ENCODE measurements at regions not wholly inside any gene's neighbourhood (a gene's known extent, or its start where the extent isn't known, plus 50 kb on each side); places are given as distances from the start of the nearest gene placed in this dataset.
"Not testable (repeated sequence)": the region's sequence is repeated elsewhere in the genome, so short reads cannot be mapped to it uniquely, and the experiment has no call there.

DNA sequence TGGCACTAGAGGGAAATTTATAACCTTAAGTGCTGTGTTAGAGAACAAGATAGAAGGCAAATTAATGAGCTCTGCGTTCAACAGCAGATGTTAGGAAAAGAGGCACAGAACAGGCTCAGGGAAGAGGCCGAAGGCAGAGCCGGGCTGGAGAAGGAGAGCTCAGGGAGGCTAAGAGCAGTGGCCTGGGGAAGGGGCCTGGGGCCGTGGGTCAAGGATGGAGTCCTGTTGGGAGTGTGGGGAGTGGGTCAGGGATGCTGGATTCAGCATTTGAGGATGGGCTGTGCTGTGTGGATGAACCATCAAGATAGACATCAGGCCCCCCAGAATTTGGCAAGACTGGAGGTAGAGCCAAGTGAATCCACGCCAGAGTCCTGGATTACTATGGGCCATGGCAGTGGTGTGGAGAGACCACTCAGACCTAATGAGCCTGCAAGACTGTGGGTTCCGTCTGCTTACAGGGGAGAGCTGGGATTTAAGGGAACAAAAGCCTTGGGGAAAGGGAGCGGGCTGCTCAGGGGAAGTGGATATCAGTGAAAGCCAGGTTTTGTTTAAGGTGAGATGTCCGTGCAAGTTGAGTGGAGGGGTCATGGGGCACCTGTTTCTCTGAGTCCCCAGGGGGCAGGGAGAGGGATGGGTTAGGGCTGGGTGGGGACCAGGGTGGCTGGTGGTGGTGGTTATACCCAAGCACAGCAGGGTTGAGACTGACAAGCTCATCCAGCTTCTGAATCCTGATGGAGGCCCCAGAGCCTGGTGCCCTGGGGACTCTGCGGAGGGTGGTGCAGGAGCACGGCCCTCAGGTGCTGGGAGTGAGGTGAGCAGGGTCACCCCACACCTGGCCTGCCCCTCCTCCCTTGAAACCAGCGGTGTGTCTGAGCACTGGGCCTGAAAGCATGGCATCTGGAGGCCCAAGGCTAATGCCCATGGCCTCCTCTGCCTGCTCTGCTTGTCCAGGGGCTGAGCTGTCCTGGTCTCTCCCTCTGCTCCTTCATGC lies 101.7 kb downstream of the BMS1 start:
- no peak for DNase-seq

DNA sequence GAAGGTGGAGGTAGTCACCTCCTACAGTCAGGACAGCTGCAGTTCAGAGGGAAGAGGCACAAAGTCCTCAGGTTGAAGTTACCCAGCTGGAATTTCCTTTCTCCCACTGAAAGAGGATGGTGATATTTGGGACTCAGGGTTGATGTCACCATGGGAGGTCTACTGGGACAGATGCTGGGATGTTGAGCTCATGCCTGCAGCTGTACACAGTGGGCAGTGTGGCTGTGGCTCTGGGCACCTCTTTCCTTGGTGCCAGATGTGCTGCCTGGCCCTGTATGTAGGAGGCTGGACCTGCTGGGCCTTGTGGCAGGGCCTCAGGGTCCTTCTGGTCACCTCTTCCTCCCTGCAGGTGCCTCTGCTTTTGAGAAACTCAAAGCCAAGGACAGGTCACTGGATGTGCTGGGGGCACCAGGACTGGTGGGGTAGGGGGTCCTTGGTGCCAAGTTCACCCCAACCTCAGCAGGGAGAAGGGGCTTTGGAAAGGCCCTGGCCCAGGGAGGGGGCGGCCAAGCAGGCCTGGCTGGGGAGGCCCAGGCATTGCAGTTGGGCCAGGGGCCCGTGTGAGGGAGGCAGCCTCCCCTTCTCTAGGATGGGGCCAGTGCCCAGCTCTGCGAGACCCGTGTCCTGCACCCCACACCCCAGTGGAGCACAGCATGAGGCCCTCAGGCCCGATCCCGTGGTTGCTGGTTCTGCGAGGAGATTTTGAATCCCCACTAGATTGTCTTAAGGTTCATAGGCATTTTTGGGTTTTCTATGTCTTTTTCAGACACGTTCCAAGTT lies 103.1 kb downstream of the BMS1 start:
- no peak for DNase-seq

DNA sequence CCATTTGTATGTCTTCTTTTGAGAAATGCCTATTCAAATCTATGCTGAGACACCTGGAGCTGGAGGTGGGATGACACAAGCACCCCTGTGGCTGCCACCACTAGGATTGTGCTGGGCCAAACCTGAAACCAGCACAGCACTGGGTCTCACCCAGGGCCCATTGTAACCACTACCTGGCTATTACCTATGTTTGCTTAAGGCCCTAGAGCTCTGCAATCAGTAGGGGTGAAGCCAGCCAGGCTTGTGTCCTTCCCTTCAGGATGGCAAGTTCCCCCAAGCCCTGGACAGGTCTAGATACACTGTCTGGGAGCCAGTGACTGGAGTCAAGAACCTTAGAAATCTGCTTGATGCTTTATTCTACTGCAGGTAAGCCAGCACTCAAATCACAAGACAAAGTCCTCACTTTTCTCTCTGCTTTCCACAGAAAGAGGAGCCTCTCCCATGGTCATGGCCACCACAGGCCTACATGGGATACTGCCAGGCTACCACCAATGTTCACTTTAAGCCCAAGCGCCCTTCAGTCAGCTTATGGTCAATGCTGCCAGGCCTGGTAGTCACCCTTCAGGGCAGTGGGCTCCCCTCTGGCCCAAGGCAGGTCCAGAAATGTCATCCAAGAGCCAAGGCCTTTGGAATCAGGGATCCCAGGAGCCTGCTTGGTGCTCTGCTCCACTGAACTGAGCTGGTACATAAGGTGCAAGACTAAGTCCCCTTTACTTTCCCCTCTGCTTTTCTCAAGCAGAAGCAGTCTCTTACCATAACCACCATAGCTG lies 105.3 kb downstream of the BMS1 start:
- no peak for DNase-seq

DNA sequence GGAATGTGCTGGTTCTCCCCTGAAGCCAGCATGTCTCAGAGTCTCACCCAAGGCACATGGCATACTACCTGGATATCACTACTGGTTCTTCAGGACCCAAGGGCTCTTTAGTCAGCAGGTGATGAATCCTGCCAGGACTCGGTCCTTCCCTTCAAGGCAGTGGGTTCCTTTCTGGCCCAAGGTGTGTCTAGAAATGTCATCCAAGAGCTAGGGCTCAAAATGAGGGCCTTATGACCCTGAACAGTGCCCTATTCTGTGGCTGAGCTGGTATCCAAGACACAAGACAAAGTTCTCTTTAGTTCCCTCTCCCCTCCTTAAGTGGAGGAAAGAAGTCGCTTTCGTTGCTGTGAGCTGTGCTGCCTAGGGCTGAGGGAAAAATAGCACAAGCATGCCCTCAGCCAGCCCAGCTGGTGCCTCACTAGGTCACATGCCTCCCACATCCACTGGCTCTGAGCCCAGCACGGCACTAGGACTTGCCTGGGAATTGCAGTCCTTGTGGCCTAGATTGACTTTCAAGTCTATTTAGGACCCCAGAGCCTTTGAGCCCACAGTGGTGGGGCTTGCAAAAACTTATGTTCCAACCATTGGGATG lies 106.0 kb downstream of the BMS1 start:
- no peak for DNase-seq

DNA sequence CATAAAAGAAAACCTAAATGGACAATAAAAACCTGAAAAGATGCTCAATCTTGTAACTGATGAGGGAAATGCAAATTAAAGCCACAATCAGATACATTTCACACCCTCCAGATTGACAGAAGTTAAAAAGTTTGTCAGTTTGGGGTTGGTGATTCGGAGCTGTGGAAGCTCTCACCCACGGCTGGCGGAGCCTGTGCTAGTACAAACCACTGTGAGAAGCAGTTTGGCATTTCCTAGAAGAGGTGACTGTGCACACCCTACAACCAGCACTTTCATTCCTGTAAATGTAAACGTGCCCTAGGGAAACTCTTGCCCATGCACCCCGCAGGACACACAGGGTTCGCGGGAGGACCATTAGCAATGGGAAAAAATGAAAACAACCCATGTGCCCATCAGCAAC lies 114.1 kb downstream of the BMS1 start:
- no peak for DNase-seq

DNA sequence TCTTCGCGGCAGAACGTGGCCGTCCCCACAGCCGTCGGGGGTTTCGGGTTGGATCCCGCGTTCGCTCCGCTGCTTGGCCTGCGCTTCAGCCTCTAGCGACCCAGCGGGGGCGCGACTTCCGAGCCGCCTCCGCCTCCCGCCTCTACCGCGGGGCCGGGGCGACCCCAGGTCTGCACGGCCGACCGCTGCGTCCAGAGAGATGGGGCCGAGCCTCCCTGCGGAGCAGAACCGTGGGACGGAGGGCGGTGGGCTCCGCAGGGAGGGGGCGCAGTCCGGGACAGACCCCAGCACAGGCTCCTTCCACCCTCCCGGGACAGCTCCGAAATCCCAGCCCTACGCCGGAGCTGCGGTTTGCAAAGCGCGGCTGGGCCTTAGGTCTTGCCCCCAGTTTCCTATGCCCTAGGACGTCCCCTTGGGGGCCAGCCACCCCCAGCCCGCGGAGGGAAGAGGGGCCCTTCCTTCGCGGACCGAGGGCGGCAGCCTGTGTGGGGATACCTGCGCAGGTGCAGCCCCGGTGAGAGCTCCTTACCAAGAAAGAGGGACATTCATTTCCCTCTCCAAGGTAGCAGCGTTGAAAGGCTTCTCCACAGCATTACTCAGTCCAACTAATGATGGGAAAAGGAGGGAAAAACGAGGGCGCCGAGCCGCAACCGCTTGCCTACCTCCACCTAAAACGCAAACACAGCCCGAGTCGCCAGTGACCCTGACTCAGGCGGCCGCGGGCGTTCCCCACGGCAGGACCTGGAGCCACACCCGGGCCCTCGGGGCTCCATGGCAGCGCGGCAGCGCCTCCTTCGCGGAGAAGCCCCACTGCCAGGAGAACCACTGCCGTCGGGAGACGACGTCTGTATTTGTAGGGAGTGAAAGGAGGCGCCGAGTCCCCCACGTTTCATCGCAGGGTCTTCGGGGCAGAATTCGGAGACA lies 115.7 kb downstream of the BMS1 start:
- DNase-seq = no peak

DNA sequence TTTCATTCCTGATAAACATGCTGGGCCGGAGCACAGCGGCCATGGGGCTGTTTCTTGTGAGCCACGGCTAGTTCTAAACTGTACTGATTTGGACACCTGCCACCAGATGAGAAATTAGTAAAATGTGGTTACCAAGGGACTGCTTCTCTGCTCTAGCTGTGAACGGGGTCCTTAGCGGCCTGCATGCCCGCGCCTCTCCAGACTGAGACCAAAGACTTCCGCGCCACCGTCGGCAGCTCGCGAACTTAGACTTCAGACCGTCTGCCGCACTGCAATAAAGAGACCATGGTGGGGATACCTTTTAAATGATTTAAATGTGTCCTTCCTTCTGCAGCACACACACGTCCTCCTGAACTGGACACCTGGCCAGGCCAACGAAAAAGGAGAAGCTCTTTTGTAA lies 116.4 kb downstream of the BMS1 start:
- DNase-seq = no peak

DNA sequence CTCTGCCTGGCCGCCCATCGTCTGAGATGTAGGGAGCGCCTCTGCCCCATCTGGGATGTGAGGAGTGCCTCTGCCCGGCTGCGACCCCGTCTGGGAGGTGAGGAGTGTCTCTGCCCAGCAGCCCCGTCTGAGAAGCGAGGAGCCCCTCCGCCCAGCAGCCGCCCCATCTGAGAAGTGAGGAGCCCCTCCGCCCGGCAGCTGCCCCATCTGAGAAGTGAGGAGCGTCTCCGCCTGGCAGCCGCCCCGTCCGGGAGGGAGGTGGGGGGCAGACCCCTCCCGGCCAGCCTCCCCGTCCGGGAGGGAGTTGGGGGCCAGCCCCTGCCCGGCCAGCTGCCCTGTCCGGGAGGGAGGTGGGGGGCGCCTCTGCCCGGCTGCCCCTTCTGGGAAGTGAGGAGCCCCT lies 117.8 kb downstream of the BMS1 start:
- not testable (repeated sequence) for DNase-seq

DNA sequence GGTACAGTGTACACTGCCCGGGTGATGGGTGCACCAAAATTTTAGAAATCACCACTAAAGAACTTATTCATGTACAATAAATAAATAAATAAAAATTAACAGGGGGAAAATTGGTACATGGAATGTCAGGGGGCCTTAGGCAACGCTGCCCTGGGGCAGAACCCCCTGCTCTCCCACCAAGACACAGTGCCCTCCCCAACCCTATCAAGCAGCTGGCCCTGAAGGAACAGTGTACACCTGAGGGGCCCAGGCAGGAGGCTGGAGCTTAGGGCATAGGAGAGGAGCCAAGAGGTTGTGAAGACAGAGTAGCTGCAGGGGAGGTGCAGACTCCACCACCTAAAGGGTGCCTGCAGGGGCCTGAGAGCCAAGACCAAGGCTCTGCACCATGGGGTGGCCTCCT lies 128.8 kb downstream of the BMS1 start:
- DNase-seq = no peak

DNA sequence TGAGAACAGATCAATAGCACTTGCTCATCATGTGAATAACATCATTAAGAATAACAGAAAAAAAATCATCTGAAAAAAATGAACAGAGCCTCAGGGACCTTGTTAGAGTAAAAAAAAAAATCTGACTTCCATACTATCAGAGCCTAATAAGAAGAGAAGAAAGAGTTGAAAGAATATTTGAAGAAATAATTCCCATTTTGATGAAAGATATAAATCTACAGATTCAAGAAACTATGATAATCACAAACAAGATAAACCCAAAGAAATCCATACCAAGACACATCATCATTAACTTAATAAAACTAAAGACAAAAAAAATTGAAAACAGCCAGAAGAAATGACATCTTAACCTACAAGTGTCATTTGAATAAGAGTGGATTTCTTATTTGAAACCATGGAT lies 134.4 kb downstream of the BMS1 start:
- DNase-seq = no peak

DNA sequence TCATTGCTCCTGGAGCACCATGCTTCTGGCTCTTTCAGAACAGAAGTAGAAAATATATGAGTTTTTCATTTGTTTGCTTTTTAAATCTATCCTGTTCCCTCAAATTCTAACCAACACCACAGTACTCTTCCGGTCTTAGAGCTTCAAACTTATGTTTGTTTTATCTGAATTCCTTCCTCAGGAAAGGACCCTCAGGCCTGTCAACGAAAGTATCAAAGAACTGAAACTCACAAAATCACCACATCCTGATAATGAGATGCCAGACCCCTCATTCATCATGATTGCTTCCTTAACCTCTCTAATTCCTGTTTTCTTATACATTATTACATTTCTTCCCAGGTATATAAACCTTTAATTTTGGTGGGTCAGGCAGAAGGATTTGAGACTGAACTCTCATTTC lies 135.2 kb downstream of the BMS1 start:
- no peak for DNase-seq

DNA sequence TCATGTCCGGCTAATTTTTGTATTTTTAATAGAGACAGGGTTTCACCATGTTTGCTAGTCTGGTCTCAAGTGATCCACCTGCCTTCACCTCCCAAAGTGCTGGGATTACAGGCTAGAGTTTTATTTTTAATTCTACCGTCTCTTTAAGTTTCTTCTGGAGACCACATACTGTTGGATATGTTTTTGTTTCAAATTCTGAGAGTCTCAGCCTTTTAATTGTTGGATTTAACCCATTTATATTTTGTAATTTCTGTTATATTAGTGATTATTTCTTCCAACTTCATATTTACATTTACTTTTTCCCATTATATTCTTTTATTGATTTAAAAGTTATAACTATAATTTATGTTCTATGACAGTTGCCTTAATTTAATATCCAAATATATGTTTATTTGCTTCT lies 139.4 kb downstream of the BMS1 start:
- DNase-seq = no peak

DNA sequence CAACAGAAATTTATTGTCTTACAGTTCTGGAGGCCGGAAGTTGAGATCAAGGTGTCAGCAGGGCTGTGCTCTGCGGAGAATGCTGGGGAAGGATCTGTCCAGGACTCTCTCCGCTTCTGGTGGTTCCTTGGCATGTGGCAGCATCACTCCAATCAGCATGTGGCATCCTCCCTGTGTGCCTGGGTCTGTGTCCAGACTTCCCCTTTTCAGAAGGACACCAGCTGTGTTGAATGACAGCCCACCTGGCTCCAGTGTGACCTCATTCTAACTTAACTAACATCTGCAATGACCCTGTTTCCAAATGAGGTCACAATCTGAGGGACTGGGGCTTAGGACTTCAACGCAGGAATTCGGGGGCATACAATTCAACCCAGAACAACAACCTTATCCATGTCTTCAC lies 141.9 kb downstream of the BMS1 start:
- DNase-seq = no peak

DNA sequence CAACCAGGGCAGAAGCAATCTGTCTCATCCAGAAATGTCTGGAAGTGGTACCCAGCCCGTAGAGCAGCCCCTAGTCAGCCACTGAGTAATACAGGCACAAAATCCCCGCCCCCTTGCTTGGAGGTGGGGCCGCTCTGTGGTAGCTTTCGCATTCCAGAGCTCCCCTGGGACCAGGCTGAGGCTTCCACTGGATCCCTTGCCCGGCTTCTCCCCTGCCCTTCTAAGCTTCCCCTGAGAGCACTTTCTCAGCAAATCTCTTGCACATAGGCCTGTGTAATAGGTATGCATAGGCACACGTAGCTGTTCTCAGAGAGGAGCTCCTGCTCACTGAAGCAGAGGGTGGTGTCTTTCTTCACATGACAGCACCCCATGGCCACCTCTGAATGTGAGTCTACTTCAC lies 144.2 kb downstream of the BMS1 start:
- DNase-seq = no peak

DNA sequence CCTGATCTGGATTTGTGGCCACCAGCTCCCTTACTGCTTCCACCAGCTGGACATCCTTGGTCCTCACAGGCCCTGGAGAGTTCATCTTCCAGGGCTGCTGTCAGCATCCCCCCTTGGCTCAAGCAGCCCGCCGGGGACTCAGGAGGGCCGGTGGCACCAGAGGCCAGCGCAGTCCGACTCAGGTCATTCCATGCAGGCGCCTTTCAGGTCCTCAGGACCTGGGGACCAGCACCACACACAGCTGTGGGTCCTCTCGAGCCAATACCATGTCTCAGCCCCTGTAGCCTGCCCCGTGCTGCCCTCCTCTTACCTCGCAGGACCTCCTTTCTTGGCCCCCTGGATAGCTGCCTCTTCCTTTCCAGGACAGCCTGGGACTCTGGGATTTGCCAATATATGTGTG lies 145.5 kb downstream of the BMS1 start:
- no peak for DNase-seq

DNA sequence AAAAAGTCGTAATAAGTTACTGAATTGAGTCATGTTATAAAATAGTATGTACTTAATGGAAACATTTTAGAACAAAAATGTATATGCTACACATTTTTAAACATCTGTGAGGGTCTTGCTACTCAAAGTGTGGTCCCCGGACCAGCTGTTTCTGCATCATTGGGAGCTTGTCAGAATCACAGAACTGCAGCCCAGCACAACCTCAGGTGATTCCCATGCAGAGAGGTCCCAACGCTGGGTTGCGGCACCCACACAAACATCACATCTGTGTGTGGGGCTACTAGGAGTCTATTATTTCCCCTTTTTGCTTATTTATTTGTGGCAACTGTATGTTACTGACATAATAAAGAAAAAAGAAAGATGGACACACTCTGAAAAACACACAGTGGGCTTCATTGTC lies 146.6 kb downstream of the BMS1 start:
- no peak for DNase-seq

DNA sequence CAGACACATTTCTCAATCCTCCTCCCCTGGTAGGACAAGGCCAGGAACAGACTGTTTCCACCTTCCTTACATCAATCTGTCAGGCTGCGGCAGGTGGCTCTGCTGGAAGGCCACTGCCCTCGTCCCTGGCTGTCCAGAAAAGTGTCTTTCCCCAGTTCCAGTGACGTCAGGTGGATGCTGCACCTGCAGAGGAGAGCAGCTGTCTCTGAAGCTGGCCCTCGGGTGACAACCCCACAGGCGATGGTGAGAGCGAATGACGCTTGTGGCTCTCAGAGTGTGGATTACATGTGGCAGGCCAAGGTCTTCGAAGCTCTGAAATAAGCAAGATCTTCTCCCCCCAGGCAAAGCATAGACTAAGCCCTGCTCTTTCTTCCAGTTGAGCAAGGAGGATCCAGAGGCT lies 146.9 kb upstream of the RET start:
- DNase-seq = no peak

DNA sequence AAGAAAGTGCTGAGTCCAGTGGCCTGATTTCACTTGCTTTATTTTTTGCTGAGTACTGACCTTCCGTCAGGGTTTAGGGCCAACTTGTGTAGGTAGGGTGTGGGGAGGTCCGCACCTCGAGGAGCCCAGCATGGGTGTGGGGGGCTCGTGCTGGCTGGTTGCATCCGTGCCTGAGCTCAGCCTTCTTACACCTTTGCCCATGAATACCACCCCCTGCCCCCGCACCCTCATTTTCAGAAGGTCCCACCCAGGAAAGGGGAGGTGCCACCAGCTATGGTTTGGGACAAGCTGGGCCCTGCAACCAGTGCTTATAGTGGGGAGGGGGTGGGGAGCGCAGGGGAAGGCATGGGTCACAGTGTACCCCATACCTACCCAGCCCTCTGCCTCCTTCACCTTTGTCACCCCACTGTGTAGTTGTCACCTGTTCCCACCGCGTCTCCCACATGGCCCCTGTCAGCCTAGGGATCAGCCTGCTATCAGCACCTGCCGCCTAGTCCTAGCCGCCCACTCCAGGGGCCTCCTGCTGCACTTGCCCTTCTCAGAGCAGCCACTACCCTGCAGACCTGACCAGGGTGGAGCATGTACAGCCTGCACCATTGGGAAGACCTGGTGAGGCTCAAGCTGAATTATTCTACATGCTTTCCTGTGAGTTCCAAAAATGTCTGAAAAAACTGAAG lies 146.2 kb upstream of the RET start:
- no peak for DNase-seq

DNA sequence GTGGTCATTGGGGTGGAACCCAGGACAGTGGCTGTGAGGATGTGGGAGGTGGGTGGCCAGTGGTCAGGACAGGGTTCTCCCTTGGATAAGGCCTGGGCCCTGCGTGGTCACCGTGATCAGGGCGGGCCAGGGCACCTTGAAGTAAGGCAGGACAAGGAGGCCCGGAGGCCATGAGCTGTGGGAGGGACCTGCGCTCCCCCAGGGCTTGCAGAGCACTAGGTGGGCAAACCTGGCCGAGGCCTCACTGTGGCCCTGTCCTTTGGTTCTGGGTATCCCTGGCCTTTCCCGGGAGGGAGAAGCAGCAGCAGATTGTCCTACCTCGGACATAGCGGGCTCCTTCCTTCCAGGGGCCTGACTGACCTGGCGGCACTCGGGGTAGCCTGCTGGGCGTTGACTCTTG lies 144.8 kb upstream of the RET start:
- DNase-seq = no peak

DNA sequence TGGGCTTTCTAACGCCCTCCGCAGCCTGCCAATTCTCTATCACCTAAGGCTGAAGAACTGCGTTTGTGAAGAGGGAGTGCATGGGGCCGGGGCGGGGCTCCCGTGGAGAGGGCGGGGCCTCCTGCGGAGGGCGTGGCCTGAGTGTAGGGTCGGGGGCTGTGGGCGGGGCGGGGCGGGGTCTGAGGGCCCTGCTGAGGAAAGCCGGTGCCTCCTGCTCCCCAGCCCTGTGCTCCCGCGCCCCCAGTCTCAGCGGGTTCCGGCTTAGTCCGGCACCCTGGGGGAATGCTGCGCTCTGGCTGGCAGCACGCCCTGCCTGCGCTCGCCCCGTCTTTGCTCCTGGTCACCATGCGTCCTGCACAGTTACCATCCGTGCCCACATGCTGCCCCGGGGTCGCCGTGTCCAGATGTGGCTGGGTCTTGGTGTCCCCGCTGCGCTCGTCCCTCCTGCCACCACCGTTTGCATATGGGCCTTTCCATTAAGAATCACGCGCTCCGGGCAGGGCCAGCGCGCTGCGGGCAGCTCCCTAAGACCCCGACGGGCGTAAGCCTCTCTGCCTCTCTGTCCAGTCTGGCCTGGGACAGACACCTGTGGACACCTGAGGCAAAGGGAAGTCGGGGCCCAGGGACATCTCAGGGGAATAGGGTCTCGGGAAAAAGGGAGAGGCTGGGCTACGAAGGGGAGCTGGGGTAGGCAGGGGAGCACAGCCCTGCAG lies 144.0 kb upstream of the RET start:
- peak in 2 of 4 experiments; percentile 16 to 36 for DNase-seq
